ENCODE measurements at regions not wholly inside any gene's neighbourhood (a gene's known extent, or its start where the extent isn't known, plus 50 kb on each side); places are given as distances from the start of the nearest gene placed in this dataset.

DNA sequence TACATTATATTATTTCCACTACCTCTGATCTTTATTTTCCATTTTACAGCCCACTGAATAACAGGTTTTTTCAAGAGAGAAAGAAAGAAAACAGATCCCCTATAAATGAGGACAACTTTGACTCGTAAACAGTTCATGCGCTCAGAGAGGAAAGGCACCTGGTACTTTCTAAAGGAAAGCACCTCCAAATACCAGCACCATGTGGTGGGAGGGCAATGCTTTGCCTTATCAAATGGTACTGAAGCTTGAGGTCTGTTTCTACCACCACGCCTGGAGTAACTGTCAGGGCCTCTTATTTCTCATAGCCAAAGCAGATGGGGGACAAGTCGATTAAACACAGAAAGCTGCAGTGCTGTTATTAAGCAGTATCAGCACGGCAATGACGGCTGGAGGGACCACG, 510.3 kb upstream of the ZFHX3 start:
- no peak for DNase-seq

DNA sequence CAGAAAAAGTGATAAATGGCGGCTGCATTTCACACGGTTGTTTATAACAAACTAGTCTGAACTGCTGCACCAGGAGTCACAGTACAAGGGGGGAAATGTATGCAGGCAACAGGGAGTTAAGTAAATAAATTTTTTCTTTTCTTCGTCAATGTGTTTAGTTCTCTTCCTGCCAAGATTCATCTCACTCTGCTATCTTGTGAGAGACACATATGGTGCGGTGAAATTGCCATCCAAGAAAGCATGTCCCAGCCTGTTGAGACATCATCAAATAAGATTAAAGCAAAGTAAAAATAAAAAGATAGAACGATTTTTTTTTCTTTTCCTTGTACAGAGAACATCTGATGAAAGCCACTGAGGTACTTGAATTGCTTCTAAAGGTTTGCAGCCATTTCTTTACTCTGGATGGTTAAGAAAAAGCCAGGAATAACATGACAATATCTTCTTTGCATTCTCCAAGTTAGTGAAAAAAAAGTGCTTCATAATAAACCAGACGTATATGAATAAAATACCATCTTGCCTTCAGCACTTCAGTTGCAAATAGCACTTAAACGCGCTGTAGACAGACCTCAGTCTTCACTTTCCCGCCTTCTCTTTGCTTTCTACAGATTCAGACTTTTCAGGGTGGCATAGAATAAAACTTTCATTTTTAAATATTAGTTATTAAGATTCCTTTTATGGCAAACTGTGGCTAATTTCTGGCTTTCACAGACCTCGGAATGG, 506.2 kb upstream of the ZFHX3 start:
- no peak for DNase-seq

DNA sequence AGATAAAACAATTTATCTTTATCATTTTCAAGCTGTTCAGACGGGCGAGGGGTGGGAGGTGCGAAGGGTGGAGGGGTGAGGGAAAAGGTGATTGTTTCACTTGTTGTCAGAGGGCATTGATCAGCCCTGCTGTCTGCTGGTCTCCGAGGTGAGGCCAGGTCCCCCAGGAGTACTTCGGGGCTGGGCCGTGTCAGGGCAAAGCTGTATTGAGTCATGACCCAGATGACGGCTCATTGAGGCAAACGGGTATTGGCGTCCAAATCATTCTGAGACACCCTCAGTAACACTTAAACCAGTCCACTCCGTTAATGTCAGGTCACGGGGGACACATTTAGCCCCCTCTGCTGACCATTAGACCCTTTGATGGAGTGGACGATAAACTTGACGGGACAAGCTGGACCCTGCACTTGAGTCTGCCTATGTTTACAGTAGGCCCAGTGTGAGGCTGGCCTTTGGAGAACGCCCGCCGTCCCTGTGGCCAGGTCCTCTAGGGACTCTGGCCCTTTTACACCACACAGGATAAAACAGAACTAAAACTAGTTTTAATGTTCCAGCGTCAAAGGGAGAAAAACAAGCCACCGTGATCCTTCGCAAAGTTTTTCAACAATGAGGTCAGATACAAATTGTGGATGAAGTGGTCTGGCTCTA, 502.2 kb upstream of the ZFHX3 start:
- DNase-seq: no peak

DNA sequence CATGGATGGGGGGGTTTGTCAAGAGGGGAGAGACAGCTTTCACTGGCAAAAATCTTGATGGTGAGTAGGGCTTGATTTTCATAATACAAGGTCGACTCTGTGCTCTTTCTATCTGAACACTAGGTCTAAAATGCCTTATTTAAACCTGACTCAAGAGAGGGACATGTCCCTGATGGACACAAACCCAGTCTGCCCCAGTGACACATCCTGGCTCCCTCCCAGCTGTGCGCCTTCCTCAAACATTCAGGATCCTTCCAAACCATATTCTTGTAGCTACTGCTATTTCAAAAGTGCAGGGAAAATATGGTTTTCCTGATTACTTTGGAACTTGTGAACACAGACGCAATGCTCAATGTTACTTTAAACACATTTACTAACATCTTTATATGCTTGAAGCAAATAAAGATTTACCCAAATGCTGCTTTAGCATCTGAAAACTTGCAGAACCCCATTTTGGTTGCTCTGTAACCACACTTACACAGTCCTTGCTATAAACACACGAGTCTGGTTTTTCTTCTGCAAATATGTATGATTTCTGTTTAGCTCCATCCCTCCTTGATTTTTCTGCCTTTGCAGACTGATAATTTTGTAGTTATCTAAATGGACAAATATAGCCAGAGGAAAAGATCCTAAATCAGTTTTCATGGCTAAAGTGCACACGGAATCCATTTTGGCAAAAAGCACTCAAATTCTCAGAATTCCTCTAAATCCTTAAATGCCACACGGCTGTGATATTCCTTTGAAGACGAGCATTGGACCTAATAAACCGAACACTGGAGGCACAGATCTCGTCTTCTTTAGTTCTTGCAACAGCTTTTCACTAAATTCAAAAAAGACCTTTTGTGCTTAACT, 499.9 kb upstream of the ZFHX3 start:
- no peak for DNase-seq

DNA sequence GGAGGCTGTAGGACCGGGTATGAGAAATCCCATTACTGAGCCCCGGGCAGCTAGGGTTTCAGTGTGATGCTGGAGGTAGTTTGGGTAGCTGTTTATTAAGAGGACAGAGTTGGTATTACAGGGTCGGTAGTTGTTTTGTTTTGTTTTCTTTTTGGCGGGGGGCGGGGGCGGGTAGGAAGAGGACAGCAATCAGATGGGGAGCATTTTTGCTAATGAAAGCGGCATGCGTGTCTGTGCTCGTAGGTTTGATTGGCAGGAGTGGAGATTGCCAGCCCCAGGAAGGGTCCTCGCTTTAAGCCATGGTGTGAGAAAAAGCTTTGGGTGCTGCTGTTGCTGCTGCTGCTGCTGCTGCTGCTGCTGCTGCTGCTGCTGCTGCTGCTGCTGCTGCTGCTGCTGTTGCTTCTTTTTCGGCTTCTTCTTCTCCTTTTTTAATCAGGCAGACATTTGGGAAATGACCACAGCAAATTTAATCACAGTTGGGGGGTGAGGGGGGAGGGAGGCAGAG, 498.5 kb upstream of the ZFHX3 start:
- DNase-seq: no peak

DNA sequence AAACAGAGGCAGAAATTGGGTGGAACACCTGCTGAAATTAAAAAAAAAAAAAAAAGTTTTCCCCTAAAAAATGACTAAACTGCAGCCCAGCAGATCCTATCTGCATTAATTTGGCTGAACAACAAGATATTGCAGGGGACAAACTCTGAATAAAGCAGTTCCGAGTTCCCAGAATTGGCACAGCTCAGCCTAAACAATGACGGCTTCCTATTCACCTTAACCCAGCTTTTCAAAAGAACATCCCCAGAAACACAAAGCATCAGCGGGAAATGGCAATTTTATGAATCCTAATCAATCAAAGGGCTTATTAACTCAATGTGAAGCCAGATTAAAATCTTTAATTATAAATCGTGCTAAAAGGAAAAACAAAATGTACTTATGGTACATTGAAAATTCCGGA, 497.8 kb upstream of the ZFHX3 start:
- DNase-seq: no peak

DNA sequence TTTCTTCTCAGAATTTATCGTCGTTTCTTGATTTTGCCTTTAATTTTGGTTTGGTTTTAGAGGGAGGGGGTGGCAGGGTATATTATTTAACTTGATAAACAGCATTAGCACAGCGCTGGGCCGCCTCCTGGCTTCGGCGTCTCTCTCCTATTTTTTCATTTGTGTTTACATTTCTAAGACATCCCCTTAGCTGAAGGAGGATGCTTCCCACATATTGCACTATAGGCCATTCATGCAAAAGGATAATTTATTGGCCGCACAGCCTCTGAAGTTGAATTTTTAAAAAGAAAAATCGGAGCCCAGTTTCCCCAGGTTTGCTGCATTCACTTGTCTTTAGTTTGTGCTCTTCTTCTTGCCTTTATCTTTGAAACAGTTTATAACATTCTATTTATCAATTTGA, 497.4 kb upstream of the ZFHX3 start:
- no peak for DNase-seq

DNA sequence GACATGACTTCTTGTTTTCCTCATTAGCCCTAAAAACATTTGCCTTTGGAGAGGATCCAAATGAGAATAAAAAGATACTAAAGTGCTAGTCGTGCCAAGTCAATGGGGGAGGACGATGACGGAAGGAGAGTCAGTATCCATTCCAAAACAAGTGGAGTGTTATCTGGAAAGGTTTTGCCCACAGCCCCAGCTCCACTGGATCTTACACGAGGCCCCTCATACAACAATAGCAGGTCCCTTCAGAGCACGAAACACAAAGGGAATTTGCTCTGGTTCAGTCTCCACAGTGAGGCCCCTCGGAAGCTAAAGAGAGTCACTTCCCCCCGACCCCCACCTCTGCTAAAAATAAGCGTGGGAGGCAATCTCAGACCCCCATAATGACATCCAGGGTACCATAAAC, 496.9 kb upstream of the ZFHX3 start:
- DNase-seq: no peak

DNA sequence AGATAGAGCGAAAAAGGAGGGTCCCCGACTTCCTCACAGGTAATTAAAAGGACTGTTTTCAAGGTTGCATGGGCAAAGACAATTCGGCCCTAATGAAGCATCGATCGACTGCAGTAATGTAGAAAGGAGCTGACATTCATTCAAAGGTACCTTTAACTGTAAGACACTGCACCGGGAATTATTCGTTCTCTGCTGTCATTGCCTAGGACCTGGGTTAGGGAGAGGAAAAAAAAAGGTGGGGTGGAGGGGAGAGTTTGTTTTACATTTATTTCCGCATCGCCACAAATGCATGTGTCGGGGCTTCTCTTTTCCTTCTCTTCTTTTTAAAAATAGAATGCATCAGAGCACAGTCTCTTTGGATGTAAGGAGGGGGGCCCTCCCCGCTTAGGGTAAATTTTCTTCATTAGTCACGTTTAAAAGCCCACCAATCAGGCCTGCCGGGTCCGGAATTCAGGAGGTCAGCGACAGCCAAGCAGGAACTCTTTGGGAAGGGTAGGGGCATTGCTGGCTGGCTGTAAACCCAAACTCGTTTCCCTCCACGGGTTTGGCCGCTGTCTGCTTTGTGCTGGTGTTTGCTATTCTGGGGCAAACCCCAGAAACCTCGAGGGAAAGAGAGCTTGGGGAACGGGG, 496.2 kb upstream of the ZFHX3 start:
- DNase-seq: no peak

DNA sequence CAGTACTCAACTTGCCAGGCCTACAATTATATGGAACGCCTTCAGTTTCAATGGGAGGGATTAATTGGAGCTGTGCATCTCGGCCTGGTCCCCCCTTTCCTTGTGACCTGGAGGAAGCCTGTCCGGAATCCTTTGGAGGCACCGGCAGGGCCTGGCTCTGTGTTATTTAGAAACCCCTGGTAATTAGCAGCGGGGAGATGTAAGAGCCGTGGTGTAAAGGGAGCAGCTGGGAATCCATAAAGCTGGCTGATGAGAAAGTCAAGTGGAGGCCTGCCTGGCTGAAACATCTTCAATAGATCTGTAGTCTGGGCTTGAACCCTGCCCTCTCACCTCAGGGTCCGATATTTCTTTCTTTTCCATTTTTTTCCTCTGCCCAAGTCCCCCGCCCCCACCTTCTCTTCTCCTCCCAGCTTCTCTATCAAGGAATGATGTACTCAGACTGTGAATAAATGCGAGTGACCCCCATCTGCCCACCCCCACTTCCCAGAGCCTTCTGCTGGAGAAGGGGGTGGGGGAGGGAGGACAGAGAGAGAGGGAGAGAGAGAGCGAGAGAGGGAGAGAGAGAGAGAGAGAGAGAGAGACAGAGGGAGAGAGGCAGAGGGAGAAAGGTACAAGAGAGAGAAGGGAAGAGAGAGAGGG, 495.5 kb upstream of the ZFHX3 start:
- no peak for DNase-seq

DNA sequence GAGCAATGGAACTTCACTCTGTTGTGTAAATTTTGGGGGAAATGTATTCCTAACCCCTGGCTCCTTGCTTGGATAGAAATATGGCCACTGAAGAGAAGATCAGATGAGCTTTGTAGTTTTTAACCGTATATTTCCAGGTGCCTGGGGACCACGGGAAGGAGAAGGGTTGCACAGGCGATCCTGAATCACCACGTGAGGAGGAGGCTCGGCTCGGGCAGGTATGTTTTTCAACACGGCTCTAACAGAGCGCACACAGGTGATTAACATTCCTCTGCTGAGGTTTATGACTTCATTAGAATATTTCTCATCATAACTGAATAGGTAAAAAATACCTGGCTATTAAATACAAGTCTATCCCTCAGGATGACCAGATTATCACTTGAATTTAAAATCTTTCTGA, 495.0 kb upstream of the ZFHX3 start:
- no peak for DNase-seq

DNA sequence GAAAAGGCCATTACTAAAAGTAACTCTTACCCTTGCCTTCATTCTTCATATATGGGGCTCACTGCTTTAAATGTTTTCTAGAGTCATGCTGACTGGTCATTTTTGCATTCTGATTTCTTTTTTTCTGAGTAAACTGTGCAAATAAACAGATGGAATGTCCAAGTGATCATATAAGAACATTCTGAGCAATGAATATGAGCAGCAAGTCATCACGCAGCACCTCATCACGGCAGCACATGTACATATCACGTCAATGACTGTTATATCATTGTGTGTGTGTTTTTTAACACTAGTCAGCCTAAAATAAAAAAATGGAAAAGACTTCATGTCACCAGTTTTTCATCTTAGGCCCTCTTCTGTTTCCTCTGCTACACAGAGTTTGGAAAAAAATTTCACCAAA, 490.0 kb upstream of the ZFHX3 start:
- DNase-seq: no peak

DNA sequence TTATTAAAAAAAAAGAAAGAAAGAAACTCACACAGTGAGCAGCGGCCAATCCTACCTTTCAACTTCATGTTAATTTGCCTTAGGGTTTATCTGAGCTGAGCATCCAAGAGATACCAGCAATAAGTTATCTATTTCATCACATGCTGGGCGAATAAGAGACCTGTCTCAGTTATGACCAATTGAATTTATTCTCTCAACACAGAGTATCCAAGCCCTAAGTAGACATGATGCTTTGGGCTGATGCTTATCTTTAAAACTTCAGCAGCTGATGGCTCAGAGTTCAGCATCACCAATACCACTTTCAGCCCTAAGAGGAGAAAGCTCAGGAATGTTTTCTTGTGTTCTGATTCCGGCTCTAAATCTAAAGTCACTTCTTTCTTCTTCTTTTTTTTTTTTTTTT, 489.0 kb upstream of the ZFHX3 start:
- DNase-seq: no peak

DNA sequence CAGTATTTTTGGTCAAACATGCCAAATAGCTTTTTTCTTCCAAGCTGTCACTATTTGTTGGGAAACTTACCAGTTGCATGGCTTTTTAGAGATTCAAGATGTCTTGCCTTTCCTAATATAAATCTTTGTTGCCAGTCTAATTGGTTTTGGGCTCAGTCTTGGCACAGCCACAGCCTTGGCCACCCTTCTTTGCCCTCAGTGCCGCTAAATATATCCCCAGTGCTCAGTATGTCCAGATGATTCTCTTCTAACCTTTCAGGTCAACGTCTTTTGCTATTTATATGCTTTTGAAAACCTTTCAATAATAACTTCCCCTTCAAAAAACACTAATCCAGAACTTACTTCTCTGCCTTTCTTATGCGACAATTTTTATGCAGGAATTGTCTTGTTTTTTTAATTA, 483.1 kb upstream of the ZFHX3 start:
- DNase-seq: no peak

DNA sequence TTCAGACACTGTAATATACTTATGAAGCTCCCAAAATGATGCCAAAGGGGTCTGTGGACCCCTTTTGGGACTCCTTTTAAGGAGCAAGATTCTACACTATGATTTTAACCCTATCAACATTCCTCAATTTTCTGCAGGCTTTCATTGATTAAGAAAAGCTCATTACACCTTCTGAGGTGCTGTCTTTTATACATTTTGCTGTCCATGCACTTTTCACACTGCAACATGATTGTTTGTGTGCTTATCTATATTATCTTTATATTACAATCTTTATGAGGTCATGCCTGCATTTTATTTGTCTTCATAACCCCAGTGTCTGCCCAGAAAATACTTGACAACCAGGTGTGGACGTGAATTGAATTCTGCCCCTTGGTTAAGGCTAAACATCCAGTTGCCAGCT, 482.6 kb upstream of the ZFHX3 start:
- no peak for DNase-seq

DNA sequence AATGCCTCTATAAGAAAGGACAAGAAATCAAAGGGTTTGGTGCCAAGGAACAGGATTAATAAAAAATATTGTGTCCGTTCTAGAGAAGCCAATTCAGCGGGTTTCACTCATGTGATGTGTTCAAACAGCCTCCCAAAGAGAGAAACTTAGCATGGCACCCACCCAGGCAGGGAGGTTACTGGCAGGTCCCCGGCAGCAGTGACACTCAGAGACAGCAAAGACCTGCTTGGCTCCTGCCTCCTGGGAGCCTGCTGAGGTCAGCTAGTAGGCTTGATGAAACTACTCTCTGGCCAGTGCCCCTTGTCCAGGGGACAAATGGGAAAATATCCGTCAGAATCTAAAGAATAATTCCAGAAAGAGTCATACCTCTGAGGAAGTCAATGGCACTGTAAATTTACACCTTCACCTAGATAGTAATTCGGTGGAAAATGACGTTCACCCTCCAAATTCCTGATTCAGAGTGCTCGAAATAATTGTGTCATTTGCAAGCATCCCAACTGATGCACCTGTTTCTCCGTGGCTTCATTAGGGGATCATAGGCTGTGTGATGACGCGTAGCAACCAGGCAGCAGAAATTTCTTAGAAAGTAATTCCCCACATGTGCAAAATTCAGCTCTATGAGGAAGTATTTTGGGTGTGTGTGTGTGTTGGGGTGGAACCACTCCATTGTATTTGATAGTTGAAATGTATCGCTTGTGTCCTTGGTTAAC, 481.5 kb upstream of the ZFHX3 start:
- no peak for DNase-seq

DNA sequence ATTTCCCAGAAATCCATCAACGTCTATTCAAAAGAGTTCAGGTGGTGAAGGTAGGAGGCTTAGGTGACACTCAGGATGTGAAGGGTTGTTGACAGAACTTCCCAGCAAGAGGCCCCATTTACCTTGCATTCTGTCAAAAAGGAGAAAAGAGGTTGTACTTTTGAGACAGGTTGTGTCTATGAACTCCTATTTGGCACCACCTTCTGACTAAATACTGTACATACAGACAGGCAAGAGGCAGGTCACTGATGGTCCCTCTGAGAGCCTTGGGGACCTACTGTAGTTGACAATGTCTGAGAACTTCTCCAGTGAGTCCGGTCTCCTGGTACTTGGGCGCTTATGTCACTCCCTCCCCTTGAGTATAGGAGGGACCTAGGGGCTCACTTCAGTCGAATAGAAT, 479.3 kb upstream of the ZFHX3 start:
- DNase-seq: no peak

DNA sequence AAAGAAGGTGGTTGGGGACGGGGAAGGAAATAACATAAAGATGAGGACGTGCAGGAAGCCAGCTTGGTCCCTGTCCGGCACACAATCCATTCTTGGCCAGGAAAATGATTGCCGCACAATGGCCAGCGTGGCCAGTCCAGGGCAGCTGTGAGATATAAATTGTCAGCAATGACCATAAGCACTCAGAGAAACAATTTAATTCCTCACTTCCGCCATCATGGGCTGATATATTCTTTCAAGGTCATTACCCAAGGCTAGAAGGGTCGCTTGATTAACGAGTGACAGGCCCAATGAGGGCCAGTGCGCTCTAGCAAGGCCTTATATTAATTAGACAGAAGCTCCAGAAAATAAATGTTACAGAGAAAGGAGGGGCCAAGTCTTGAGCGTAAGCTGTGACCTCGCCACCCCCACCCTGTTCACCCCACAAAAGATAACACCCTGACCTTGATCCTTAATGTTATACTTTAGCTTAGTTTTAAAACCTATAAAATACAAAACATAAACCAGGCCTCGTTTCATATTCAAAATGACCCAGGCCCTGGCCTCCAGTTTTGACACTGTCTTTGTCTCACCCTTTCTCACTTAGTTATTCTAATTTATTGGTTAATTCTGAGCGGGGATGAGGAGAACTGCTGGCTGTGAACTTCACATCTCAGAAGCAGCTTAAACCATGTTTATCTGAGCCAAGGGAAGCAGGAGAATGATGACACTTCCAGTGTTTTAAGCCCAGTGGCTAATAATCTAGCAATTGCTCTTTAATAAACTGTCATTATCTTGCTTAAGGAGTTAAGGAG, 478.3 kb upstream of the ZFHX3 start:
- no peak for DNase-seq

DNA sequence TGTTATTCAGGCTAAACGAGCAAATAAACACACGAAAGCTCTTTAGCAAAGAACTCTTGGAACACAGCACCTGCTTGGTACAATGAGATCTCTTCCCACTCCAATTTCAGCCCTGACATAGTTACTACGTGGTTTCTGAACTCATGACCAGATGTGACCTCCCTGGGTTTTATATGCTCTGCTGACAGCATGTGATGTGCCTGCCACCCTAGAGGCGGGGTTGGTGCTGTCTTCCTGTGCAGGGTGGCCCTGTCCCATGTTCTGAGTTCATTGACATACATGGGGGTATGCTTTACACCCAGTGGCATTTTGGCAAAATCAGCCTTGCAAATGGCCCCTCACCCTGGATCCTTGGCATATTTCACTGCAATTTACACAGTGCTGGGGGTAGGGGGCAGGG, 475.3 kb upstream of the ZFHX3 start:
- no peak for DNase-seq

DNA sequence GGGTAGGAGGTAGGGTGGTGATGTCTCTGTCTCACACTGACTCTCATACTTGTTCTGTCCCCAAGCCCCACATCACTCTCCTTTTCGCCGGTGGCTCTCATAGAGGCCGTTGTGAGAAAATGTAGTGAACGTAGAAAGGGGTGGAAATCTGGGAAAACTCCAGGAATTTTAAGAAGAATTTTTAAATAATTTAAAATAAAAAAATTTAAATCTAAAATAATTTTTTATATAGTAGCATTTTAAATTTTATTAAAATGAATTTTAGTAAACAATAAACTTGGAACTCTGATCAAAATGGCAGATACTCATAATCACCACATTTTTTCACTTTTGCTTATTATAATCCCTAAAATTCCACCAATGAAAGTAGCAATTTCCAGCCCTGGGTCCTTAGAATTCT, 473.6 kb upstream of the ZFHX3 start:
- no peak for DNase-seq

DNA sequence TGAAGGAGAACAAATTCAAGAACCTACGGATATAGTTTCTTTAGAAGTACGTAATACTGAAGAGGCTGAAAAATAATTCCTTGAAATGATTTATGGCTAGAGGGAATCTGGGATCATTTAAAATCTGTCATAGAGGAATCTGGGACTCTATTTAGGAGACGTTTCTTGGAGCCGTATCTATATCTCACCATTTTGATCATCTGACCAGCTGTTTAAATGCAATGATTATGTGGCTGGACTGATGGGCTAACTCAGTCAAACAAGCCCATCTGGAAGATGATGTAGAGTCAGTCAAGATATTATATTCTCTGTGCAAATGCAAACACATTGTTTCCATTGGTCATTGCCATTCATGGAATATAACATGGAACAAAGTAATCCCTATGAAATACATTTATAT, 467.7 kb upstream of the ZFHX3 start:
- no peak for DNase-seq
